HepG2 (cell line): ENCODE measurements at regions not wholly inside any gene's neighbourhood (a gene's known extent, or its start where the extent isn't known, plus 50 kb on each side); places are given as distances from the start of the nearest gene placed in this dataset.

Experiments
- ATAC-seq: fragments of 200-7000 bp; cut with Tn5 transposase; 3 replicates; pipeline ENCODE4 v1.9.1; 2020; ENCODE audit warnings: mild to moderate bottlenecking, moderate library complexity
- BruUV-seq: library from RNA; stranded (reverse); fragments of 400-500 nt; replicated peaks from 2 replicates; lab custom pipeline; 2021; lab: Mats Ljungman, UMichigan
- CTCF ChIA-PET: fragments of 300-600 bp; formaldehyde crosslinking; extraction: SDS; loops from one replicate; lab custom pipeline; 2021; ENCODE audit warnings: low total read pairs, inconsistent platforms, low intra/inter-chr PET ratio; lab: Yijun Ruan, JAX
- POLR2A ChIA-PET: fragments of 350-600 bp; sonication (Branson Sonifier 250); formaldehyde crosslinking; loops from one replicate; lab custom pipeline; 2020; ENCODE audit warnings: antibody characterized with exemption, inconsistent platforms; lab: Yijun Ruan, JAX
- DNase-seq: peaks from one replicate; pipeline ENCODE4 v3.0.0-alpha.2; 2015; ENCODE audit warnings: low spot score
- FAIRE-seq: peaks from 3 replicates; lab custom pipeline; 2011; peaks lifted over from hg19 to GRCh38; lab: Jason Lieb, UNC
- H2AFZ ChIP-seq: one replicate; pipeline ENCODE4 v1.6.1; 2011; ENCODE audit warnings: low read length, inconsistent platforms
- H3K27ac ChIP-seq: fragments of 300-600 bp; 3 replicates; pipeline ENCODE4 v1.8.0; 2011; ENCODE audit warnings: mixed run types, mild to moderate bottlenecking, mixed read lengths, low read length, inconsistent platforms; ENCODE audit not compliant: insufficient read depth; ENCODE audit errors: extremely low read length
- H3K27me3 ChIP-seq, 2 experiments: fragments of 200-600 bp in 1 of 2; 2 replicates in 1 of 2; 3 replicates in 1 of 2; pipeline versions ENCODE4 v1.6.0 to v1.8.0; 2011; ENCODE audit warnings: low read length in 2 of 2, mild to moderate bottlenecking in 2 of 2, moderate library complexity in 2 of 2, inconsistent platforms in 1 of 2; ENCODE audit not compliant: insufficient read depth in 2 of 2, control insufficient read depth in 1 of 2
- H3K36me3 ChIP-seq, 2 experiments: fragments of 200-600 bp in 1 of 2; replicated peaks in 1 of 2; 2 replicates in 1 of 2; 3 replicates in 1 of 2; pipeline versions ENCODE4 v1.5.1 to v1.8.0; 2011; ENCODE audit warnings: low read length in 2 of 2, inconsistent platforms in 1 of 2; ENCODE audit not compliant: insufficient read depth in 2 of 2, control insufficient read depth in 1 of 2
- H3K4me1 ChIP-seq: 2 replicates; pipeline ENCODE4 v1.5.1; 2012; ENCODE audit warnings: low read length, inconsistent platforms; ENCODE audit not compliant: insufficient read depth
- H3K4me2 ChIP-seq: 2 replicates; pipeline ENCODE4 v1.6.0; 2011; ENCODE audit warnings: low read depth, low read length, inconsistent platforms
- H3K4me3 ChIP-seq, 3 experiments: fragments of 200-600 bp in 1 of 3; sonication (generic), shearing (Covaris generic) in 1 of 3; replicated peaks in 1 of 3; 2 replicates each; pipeline ENCODE4 v1.5.1; 2011 to 2016; ENCODE audit warnings: low read length in 3 of 3, inconsistent platforms in 2 of 3, low read depth in 2 of 3, mild to moderate bottlenecking in 2 of 3, control low read depth in 1 of 3, mixed read lengths in 1 of 3; ENCODE audit not compliant: insufficient read depth in 1 of 3
- H3K79me2 ChIP-seq: one replicate; pipeline ENCODE4 v1.6.1; 2011; ENCODE audit warnings: low read length, inconsistent platforms; ENCODE audit not compliant: insufficient read depth
- H3K9ac ChIP-seq: 2 replicates; pipeline ENCODE4 v1.6.0; 2011; ENCODE audit warnings: mild to moderate bottlenecking, low read depth, low read length, inconsistent platforms; ENCODE audit not compliant: insufficient read depth
- H3K9me3 ChIP-seq: 2 replicates; pipeline ENCODE4 v1.5.1; 2012; ENCODE audit warnings: mild to moderate bottlenecking, low read length
- H4K20me1 ChIP-seq: 2 replicates; pipeline ENCODE4 v1.6.0; 2011; ENCODE audit warnings: inconsistent platforms, mild to moderate bottlenecking, low read length, moderate library complexity; ENCODE audit not compliant: insufficient read depth
- BHLHE40 ChIP-seq: IDR thresholded peaks from 2 replicates; pipeline ENCODE4 v1.6.1; 2011; ENCODE audit warnings: low read length, improper control_type of control experiment
- CHD4 ChIP-seq: fragments of 200-600 bp; sonication (generic); IDR thresholded peaks from 2 replicates; pipeline ENCODE4 v1.7.0; 2017; ENCODE audit warnings: mild to moderate bottlenecking, low read length, borderline replicate concordance
- HNRNPH1 ChIP-seq: fragments of 200-400 bp; formaldehyde crosslinking; optimal IDR thresholded peaks from 2 replicates; pipeline ENCODE3; 2017; ENCODE audit warnings: mild to moderate bottlenecking, low read depth, low read length
- JARID2 ChIP-seq: sonication (generic); formaldehyde crosslinking; IDR thresholded peaks from 2 replicates; pipeline ENCODE4 v1.8.1; 2023; ENCODE audit warnings: missing genetic modification reagents, inconsistent platforms; ENCODE audit not compliant: insufficient replicate concordance
- JUND ChIP-seq: sonication (generic); formaldehyde crosslinking; IDR thresholded peaks from 2 replicates; pipeline ENCODE4 v1.8.0; 2022; ENCODE audit warnings: mild to moderate bottlenecking, missing genetic modification reagents
- MAFF ChIP-seq: IDR thresholded peaks from 2 replicates; pipeline ENCODE4 v1.6.1; 2011; ENCODE audit warnings: low read depth, low read length, improper control_type of control experiment
- NFKBIZ ChIP-seq: IDR thresholded peaks from 2 replicates; pipeline ENCODE4 v1.6.1; 2018; ENCODE audit warnings: missing genetic modification reagents, missing compliant biosample characterization
- ZNF589 ChIP-seq: sonication (generic); formaldehyde crosslinking; conservative IDR thresholded peaks from 2 replicates; pipeline ENCODE4 v1.8.0; 2022; ENCODE audit warnings: mild to moderate bottlenecking, moderate library complexity, missing genetic modification reagents
- WGBS: methylation state at CpG from one replicate; pipeline ENCODE4 v1.1.6; 2017; ENCODE audit warnings: low lambda C conversion rate; 5-methylcytosine and 5-hydroxymethylcytosine counted together
- in situ Hi-C: cut with HindIII; loops from 2 replicates; pipeline ENCODE4 v1.10.0; 2017; ENCODE audit warnings: low pct_unique_long_range_greater_than_20kb; ENCODE audit not compliant: extremely low pct_ligation_motif_present
- intact Hi-C: fragments of 100-400 bp; cut with micrococcal nuclease; formaldehyde crosslinking; loops from one replicate; pipeline ENCODE4 v1.10.0; 2022; ENCODE audit not compliant: unreplicated experiment
- TF ChIP-seq, protein P1 (sequence below): sonication (generic); formaldehyde crosslinking; IDR thresholded peaks from 2 replicates; pipeline ENCODE4 v1.5.1; 2020; ENCODE audit warnings: mild to moderate bottlenecking, missing genetic modification reagents

GRCh38 chr21:19922122-19922521 is 1076.1 kb upstream of the NCAM2 start:
- in situ Hi-C loops = no loop called here
- 2% methylated on average over 3 of the region's 3 CpGs for WGBS
- H3K79me2 ChIP-seq = no peaks in the 10 kb centered on the region
- BruUV-seq = no TSS peak
- H4K20me1 ChIP-seq = no peaks in the 10 kb centered on the region
- FAIRE-seq (no peak), DNase-seq (no peak), ATAC-seq (no peak)
- H3K4me1 ChIP-seq = no peaks in the 10 kb centered on the region
- POLR2A ChIA-PET = no interaction called here
- CTCF ChIA-PET = no interaction called here
- H3K9ac ChIP-seq = no peak overlapping the region
- no peak for TF ChIP-seq ZNF589 (CRISPR knock-in tag)
- TF ChIP-seq BHLHE40 = no peak
- no peak for TF ChIP-seq CHD4
- no peak for TF ChIP-seq JUND
- no peak for TF ChIP-seq MAFF
- TF ChIP-seq, protein P1, sequence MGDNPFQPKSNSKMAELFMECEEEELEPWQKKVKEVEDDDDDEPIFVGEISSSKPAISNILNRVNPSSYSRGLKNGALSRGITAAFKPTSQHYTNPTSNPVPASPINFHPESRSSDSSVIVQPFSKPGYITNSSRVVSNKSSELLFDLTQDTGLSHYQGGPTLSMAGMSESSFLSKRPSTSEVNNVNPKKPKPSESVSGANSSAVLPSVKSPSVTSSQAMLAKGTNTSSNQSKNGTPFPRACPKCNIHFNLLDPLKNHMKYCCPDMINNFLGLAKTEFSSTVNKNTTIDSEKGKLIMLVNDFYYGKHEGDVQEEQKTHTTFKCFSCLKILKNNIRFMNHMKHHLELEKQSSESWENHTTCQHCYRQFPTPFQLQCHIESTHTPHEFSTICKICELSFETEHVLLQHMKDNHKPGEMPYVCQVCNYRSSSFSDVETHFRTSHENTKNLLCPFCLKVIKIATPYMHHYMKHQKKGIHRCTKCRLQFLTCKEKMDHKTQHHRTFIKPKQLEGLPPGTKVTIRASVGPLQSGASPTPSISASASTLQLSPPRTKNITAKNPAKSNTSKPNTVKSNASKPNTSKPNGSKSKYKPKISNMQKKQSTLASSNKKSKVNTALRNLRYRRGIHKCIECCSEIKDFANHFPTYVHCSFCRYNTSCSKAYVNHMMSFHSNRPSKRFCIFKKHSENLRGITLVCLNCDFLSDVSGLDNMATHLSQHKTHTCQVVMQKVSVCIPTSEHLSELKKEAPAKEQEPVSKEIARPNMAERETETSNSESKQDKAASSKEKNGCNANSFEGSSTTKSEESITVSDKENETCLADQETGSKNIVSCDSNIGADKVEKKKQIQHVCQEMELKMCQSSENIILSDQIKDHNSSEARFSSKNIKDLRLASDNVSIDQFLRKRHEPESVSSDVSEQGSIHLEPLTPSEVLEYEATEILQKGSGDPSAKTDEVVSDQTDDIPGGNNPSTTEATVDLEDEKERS (CRISPR knock-in tag) = no peak
- TF ChIP-seq NFKBIZ (CRISPR knock-in tag) = no peak
- no peak for TF ChIP-seq HNRNPH1
- TF ChIP-seq JARID2 (CRISPR knock-in tag) = no peak
- H3K4me3 ChIP-seq = no peak overlapping the region
- H2AFZ ChIP-seq = no peak overlapping the region
- H3K27me3 ChIP-seq = no peaks in the 10 kb centered on the region; a peak in 1 of 5 replicates
- no peak overlapping the region for H3K4me2 ChIP-seq
- intact Hi-C loops = no loop called here
- H3K27ac ChIP-seq = no peak overlapping the region
- H3K9me3 ChIP-seq = peaks cover 78% of the 10 kb centered on the region
- no peaks in the 10 kb centered on the region for H3K36me3 ChIP-seq
